ENCODE measurements at regions not wholly inside any gene's neighbourhood (a gene's known extent, or its start where the extent isn't known, plus 50 kb on each side); places are given as distances from the start of the nearest gene placed in this dataset.

DNA sequence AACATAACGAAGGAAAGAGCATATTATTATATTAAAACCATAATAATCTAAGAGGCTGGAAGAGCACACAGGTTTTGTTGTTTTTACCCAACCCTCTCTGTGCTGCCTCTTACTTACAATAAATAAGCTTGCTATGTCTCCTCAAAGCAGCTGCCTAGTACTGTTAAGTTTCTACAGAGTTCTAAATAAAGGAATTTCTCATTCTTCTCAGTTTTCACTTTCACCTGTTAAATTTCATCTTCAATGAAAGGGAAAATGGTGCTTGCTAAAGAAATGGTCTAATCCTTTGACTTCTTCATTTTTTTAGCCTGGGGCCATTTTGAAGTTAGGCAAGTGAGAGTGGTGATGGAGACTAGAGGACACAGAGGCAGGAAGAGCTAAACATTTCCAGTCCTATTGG is 396.1 kb downstream of the MAN2A1 start:
- no peak for DNase-seq

DNA sequence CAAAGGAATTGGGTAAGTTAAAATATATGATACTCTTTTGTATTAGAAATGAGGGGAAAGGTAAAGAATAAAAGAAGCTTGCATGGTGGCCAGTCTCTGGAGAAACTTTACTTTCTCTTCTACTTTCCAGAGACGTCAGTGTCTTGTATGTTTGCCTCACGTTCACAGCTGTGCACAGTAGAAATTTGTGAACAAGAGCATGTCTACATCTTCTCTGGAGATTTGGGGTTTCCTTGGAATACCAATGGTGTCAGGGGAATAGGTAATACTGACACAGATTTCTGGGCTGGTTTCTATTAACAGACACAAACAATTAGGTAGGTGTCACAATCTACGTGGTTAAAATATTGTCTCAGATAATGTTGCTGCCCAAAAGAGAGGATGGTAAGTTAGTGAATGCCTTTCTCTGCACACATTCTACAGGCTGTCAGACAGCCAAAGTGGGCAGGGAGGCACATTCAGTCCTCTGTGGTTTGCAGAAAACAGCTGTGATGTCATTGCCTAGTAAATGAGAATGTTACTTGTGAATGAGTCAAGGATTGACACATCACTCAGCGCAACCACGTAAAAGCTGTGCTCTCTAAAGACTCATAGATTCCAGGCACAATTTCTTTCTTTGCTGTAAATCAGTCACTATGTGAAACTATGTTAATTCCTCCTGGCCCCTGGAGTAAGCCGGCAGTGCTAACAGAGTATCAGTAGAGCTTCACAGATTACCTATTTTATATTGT is 397.1 kb downstream of the MAN2A1 start:
- no peak for DNase-seq

DNA sequence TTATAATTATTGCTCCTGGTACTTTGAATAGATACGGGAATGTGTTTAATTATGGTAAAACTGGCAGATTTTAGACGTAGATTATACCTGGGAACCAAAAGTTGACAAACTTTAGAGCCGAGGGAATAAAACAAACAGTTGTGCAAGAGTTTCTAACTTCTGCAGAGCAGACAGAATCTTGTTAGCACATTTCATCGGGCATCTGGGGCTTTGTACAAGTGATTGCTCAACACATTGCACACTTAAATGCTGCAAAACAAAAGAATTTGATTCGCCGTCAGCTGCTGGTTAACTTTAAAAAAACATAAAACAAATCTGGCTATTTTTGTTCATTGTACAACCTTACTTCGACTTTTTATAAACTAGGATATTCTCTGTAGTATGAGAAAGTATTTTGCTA is 398.1 kb downstream of the MAN2A1 start:
- no peak for DNase-seq

DNA sequence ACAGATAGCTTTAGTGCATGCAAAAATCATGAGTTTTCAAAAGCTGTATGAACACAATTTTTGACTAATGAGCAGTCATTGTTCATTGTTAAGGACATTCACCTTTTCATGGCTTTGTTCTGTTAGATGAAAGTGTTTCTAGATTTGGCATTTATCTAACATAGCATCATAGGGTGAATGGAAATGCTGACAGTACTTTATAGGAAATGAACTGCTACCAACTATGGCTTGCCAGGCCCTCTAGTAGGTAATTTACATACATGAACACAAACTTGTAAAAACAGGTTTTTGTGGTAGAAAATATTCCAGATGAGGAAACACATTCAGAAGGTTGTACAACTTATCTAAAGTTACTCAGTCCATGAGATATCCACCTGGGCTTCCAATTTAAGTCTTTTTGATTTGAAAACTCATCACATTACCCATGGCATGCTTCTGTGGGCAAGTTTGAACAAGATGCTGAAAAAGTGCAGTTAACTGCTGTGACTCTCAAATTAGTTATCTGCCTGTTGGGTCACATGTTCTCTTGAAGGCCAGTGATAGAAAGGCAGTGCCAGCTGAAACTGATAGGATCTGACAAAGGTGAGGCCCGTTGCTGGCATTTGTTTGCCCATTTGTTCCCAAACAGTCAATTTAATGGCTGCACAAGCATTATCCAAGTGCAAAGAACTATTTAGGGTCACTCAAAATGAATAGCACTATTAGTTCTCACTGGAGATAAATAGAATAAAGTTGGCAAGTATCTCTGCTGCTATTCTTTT is 399.1 kb downstream of the MAN2A1 start:
- DNase-seq, result no peak

DNA sequence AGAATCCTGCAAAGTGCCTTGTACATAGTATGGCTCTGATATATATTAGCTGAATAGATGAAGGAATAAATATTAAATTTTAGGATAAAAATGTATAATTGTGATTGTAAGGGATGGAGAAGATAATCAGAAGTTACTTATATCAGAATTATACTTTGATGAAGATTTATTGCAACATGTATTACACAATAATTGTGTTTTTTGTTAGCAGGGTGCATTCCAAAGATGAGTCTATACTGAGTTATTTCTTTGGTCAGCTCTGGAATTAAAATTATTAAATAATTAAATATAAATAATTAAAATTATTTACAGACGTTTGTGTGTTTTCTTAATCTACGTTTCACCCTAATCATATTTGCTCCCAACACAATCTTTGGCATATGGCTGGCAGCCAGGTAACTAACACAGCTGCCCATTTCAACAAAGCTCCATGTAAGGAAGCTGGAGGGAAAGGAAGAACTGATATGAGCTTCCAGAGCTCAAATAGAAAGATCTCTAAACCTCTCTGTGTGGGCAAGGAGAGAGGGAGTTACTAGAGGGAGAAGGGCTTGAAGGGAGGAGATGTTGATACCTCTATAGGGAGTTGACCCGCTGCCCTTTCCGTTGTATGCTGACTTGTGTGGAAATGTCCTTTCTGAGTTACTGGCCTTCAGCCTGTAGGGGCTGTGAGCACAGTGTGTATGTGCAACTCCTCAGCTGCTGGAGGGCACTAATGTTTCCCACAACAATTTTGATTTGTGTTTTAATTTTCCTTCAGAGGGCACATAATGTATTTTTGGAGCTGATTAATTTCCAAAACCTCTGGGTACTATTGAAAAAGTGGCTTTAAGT is 403.4 kb downstream of the MAN2A1 start:
- DNase-seq, result no peak

DNA sequence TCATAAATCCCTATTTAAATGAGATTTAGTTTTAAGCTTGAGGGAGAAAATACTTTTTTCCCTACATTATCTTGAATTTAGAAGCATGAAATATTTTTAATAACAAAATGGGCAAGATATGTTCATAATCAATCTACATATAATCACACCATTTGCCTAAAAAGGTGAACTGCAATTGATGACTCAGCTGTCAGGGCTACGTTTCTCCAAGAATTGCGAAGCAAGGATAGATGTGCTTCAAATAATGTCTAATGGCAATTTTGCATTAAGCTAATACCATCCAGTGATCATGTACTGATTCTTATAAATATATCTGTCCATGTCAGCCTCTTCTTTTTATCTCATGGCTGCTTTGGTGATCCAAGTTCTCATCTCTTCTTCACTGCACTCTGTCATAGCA is 404.4 kb downstream of the MAN2A1 start:
- DNase-seq, result no peak

DNA sequence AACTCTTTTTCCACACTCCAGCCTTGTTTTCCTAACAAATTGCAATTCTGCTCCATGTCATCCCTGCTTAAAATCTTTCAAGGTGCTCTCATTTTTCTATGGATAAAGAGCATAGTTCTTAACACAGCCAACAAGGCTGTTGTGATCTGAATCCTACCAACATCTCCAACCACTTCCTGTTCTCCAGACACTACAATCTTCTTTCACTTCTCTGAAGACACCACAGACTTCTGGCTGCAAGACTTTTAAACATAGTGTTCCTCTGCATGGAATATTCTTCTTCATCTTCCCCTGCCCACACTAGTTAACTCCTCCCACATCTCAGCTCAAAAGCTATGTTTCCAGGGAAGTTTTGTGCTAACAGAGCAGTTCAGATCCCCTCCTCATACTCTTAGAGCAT is 404.8 kb downstream of the MAN2A1 start:
- no peak for DNase-seq

DNA sequence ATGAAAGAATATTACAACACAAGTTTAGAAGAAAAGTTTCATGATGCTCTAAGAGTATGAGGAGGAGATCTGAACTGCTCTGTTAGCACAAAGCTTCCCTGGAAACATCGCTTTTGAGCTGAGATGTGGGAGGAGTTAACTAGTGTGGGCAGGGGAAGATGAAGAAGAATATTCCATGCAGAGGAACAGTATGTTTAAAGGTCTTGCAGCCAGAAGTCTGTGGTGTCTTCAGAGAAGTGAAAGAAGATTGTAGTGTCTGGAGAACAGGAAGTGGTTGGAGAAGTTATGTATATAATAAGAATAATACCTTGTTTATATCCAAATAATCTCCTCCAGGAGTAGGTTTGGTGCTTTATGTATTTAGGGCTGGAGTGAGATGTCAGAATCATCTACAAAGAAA is 406.7 kb downstream of the MAN2A1 start:
- no peak for DNase-seq

DNA sequence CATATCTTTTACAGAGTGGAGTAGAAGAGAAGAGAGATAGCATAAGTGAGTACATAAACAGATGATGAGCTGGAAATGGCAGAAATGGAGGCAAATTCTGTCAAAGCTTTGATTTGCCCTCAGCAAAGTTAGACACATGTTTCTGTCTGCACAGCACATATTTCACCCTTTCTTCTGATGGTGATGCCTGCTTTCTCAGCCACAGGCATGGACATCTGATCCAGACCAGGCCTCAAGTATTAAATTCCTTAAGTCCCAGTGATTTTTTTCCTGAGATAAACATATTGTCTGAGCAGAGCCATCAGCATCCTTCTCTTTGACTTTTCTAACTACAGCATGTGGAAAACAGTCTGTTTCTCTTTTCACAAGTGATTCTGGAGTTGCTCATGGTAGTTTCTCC is 409.8 kb downstream of the MAN2A1 start:
- DNase-seq, result no peak

DNA sequence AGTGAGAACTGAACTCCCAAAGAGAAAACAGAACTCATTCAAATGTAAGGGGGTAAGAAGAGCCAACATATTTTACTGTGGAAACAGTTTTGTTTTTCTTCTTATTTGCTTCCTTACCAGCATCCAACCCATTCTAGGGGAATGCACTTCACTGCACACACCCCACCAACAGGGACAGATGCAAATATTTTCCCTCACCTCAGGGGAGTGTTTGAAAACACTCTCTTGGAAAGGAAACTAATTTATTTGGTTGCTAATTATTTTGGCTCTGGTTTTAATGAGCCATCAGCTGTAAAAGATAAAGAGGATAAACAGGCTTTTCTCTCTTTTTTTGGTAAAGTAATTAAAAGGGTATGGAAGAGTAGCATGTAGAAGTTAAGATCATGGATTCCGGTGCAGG is 413.4 kb downstream of the MAN2A1 start:
- DNase-seq, result no peak

DNA sequence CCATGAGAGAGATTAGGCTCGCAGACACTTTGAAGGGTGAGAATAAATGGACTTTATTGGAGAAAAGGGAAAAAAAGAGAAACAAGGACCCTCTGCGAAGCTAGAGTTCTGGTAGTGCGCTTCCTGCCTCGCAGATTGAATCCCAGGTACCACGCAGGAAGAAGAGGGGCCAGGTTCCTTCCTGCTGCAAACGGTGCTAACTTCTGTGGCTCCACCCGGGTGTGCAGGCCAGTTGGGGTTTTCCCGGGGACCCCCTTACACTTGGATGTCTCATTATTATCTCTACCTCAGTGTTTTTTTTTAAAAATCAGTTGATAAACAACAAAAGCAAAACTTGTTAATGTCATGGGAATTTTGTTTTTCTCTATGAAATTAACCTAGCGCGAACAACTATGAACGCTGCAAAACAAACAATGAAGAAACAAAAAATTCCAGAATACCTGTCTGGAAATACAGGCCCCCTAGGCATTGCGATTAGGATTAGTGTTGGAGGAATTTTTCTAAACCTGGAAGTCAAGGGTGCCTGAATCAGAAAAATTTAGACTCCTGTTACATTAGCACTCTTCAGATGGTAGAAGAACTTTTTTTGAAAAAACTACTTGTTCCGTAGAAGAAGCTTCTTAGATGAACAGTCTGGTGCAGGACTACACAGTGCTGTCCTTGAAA is 414.5 kb downstream of the MAN2A1 start:
- DNase-seq, result no peak

DNA sequence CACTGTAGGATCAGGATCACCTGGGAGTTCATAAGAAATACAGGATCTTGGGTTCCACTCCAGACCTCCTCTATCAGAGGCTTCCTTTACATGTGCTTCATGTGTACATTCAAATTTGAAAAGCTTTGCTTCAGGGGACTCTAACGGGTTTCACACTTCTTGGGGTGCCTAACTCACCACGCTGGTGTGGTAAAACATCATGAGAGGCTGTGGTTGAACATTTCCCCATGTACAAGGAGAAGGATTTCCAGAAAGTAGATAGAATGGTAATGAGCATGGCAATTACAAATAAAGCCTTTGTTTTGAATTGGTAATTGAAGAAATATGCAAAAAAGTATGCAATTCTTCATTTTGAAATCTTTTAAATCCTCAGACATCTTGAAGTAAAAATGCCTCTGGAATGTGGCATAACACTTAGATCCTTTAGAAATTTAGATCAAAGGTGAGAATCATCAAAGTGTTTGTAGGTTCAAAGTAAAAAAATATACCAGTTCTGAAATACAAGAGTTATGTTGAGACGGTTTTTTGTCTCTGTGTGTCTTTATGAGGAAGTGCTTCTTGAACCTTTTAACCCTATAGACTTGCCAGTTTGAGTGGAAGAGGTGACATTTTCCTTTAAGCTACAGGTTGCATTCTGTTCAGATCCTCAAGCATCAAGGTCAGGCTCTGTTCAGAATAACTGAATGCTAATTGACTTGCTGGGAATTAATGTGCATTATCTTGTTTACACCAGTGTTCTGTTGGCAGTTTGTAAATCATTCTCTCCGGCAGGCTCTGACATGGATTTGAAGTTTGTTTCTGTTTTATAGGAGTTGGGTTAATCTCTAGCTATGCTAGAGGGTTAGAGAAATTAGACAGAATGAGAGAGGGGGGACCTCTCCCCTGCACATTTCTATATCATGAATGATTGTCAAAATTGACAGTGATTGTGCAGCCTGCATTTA is 415.3 kb downstream of the MAN2A1 start:
- no peak for DNase-seq

DNA sequence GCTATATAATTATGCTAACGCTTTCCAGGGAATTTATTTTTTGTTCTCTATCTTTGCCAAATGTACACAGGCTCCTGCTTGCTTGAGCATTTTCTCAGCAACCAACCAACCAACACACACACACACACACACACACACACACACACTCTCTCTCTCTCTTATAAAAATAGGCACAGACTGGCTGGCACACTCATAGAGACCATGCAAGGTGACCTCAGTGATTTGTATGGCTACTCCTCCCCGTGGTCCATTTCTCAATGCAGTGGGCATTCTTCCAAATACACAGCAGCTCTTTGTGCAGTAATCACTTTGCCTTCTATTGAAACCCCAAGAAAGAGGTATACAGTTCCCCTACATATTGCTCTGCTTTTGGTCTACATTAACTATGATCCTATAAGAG is 416.0 kb downstream of the MAN2A1 start:
- peak; percentile 1 for DNase-seq

DNA sequence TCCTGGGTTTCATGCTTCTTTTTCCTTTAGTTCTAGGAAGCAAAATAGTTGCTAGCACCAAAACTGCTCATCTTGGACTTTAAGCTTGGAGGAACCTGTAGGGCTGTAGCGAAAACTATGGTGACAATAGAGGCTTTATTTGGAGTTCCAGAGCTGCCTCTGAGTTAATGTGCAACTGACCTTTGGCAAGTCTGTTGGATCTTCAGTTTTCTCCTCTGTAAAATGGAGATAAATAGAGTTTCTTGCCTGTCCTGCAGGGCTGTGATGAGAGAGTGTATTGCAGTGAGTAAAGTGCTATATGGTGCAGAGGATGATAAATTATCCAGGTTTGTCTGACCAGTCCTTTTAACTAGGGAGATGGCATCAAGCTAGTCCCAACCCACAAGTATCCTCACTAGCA is 417.0 kb downstream of the MAN2A1 start:
- no peak for DNase-seq

DNA sequence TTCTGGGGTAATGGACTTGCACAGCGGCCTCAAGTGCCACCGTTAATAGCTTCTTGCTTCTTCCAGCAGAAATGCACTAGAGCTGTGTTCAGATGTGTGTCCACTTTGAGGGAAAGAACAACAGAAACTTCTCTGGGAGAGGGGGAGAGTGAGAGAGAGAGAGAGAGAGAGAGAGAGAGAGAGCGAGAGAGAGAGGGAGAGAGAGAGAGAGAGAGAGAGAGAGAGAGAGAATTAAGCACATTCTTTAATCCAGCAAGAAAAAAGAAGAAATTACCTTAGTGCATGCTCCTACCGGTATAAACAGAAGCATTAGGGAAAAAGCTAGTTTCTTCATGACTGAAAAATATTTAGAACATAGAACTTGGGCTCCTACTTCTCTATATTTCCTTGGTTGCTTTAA is 418.8 kb downstream of the MAN2A1 start:
- DNase-seq, result no peak

DNA sequence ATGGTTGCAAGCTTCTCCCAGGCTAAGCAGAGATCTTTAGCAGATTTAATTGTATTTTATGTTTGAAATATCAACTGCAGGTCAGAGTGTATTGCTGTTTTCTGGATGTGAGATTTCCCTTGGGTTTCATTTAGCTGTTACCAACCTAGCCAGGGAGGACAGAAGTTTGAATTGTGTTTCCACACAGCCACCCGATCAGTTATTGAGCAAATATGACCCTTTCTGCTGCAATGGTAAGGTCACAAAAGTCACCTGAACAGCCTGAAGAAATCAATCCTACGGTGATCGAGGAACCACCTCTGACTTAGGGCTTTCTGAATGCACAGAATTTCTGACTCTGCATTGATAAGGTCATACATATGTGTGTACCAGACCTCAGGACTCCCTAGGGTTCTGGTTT is 419.9 kb downstream of the MAN2A1 start:
- no peak for DNase-seq

DNA sequence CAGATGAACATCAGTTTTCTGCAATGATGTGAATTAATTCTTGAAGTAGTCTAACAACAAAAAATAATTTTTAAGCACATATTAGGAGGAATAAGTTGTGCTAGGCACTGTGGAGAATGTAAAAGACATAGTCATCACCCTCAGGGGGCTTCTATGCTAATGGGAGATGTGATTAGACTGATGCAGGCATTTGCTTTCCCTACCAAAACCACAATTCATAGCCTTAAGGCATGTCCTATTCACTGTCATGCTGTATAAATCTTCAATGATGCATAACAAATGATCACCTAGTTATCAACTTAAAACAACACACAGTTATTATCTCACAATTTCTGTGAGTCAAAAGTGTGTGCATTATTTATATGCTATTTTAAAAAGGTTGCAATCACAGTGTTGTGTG is 422.6 kb downstream of the MAN2A1 start:
- no peak for DNase-seq

DNA sequence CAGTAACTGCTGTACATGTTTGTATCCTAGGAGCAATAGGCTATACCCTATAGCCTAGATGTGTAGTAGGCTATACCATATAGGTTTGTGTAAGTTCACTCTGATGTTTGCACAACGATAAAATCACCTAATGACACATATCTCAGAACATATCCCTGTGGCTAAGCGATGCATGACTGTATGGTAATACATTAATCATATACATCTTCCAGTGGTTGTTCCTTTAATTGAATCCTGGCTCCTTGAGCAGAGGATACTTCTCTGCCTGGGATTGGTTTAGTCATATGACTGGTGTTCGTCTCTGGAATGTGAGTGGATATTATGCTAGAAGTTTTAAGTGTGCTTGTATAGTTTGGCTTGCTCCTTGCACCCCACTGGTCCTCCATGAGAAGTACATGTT is 425.8 kb downstream of the MAN2A1 start:
- DNase-seq, result no peak

DNA sequence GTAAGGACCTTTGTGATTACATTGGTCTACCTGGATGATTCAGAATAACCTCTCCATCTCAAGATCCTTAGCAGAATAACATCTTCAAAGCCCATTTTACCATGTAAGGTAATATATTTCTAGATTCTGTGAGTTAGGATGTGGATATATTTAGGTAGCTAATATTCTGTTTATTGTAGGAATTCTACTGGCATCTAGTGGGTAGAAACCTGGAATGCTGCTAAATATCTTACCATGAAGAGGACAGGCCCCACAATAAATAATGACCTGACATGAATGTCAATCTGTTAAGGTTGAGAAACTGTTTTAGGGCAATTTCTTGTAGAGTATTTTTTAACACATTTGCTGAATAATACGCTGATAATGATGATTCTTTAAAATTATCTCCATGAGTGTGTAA is 426.8 kb downstream of the MAN2A1 start:
- no peak for DNase-seq

DNA sequence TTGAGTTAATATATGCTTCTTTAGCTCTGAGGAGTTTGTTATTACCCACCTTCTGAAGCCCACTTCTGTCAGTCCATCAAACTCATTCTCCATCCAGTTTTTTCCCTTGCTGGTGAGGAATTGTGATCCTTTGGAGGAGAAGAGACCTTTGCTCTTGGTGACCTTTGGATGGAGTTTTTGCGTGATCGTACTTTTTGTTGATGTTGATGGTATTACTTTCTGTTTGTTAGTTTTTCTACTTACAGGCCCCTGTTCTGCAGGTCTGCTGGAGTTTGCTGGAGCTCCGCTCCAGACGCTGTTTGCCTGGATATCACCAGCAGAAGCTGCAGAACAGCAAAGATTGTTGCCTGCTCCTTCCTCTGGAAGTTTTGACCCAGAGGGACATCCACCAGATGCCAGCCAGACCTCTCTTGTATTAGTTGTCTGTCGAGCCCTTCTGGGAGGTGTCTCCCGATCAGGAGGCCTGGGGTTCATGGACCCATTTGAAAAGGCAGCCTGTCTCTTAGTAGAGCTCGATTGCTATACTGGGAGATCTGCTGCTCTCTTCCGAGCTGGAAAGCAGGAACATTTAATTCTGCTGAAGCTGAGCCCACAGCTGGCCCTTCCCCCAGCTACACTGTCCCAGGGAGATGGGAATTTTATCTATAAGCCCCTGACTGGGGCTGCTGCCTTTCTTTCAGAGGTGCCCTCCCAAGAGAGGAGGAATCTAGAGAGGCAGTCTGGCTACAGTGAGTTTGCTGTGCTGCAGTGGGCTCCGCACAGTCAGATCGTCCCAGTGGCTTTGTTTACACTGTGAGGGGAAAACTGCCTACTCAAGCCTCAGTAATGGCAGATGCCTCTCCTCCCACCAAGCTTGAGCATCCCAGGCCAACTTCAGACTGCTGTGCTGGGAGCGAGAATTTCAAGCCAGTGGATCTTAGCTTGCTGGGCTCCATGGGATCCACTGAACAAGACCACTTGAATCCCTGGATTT is 445.5 kb downstream of the MAN2A1 start:
- no peak for DNase-seq

DNA sequence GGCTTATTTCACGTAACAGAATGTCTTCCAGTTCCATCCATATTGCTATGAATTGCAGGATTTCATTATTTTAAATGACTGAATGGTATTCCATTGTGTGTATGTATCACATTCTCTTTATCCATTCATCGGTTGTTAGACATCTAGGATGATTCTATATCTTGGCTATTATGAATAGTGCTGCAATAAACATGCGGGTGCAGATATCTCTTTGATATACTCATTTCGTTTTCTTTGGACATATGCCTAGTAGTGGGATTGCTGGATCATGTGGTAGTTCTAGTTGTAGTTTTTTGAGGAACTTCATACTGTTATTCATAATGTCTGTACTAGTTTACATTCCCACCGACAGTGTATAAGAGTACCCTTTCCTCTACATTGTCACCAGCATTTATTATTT is 460.5 kb downstream of the MAN2A1 start:
- DNase-seq, result no peak

Data from NCI-H1092 (cell line).